Uterus (tissue), 2 donors: ENCODE measurements at regions not wholly inside any gene's neighbourhood (a gene's known extent, or its start where the extent isn't known, plus 50 kb on each side); places are given as distances from the start of the nearest gene placed in this dataset.

ENCODE experiments used
- CTCF ChIP-seq, 4 experiments: fragments of 200-600 bp in 2 of 4; fragments of 450-650 bp in 2 of 4; sonication (generic) in 2 of 4; IDR thresholded peaks; one replicate each; pipeline ENCODE4 v1.5.1; 2016 to 2019; ENCODE audit warnings: antibody characterized with exemption in 4 of 4, mild to moderate bottlenecking in 2 of 4, moderate library complexity in 1 of 4
- POLR2A ChIP-seq, 2 donors: fragments of 450-650 bp; IDR thresholded peaks; one replicate each; pipeline ENCODE4 v1.6.1; 2016; ENCODE audit warnings: antibody characterized with exemption in 2 of 2, mild to moderate bottlenecking in 1 of 2, moderate library complexity in 1 of 2

- no peak for TF ChIP-seq CTCF (IDR thresholded peaks at IDR 0.05)
- no peak for TF ChIP-seq POLR2A (IDR thresholded peaks at IDR 0.05)
Measured at GRCh38 chr11:87374038-87374807, 336.5 kb downstream of the TMEM135 start.
